ENCODE measurements at regions not wholly inside any gene's neighbourhood (a gene's known extent, or its start where the extent isn't known, plus 50 kb on each side); places are given as distances from the start of the nearest gene placed in this dataset.

GRCh38 chr1:78797108-78797781 is 147.6 kb downstream of the IFI44 start:
- DNase-seq (ENCODE audit: low spot score) = no peak

GRCh38 chr1:78799926-78800325 is 150.3 kb downstream of the IFI44 start:
- DNase-seq (ENCODE audit: low spot score) = no peak

- DNase-seq (ENCODE audit: low spot score) = no peak
Observed at GRCh38 chr1:78814176-78814575, 164.5 kb downstream of the IFI44 start.

- no peak for DNase-seq (ENCODE audit: low spot score)
Observed at GRCh38 chr1:78825561-78825960, 175.9 kb downstream of the IFI44 start.

- no peak for DNase-seq (ENCODE audit: low spot score)
Observed at GRCh38 chr1:78829644-78830043, 176.9 kb downstream of the ADGRL4 start.

- no peak for DNase-seq (ENCODE audit: low spot score)
Observed at GRCh38 chr1:78830321-78830720, 176.2 kb downstream of the ADGRL4 start.

GRCh38 chr1:78831731-78832360 is 174.7 kb downstream of the ADGRL4 start:
- peak; percentile 76 for DNase-seq (ENCODE audit: low spot score)

- no peak for DNase-seq (ENCODE audit: low spot score)
Observed at GRCh38 chr1:78833491-78833890, 173.0 kb downstream of the ADGRL4 start.

GRCh38 chr1:78834201-78834741 is 172.3 kb downstream of the ADGRL4 start:
- no peak for DNase-seq (ENCODE audit: low spot score)

- DNase-seq (ENCODE audit: low spot score) = no peak
Observed at GRCh38 chr1:78836726-78837125, 169.8 kb downstream of the ADGRL4 start.

- peak; percentile 40 for DNase-seq (ENCODE audit: low spot score)
Observed at GRCh38 chr1:78839704-78840277, 166.7 kb downstream of the ADGRL4 start.

Measured in COLO829 (cell line).